GM12892 (cell line): ENCODE measurements at regions not wholly inside any gene's neighbourhood (a gene's known extent, or its start where the extent isn't known, plus 50 kb on each side); places are given as distances from the start of the nearest gene placed in this dataset.

Experiments used
- POLR2A ChIP-seq: IDR thresholded peaks from 2 replicates; pipeline ENCODE4 v1.6.1; 2011; ENCODE audit warnings: low read depth, low read length, control low read depth
- POLR2AphosphoS5 ChIP-seq: IDR thresholded peaks from 2 replicates; pipeline ENCODE4 v1.6.1; 2011; ENCODE audit warnings: low read depth, low read length, control low read depth

- TF ChIP-seq POLR2AphosphoS5 (no peak), POLR2A (no peak)
Observed at GRCh38 chr6:82750556-82750955, 315.1 kb downstream of the UBE3D start.
